SJSA1 (cell line): ENCODE measurements at regions not wholly inside any gene's neighbourhood (a gene's known extent, or its start where the extent isn't known, plus 50 kb on each side); places are given as distances from the start of the nearest gene placed in this dataset.

Source experiments
- DNase-seq, 2 experiments: peaks; one replicate each; pipeline ENCODE4 v3.0.0-alpha.2; 2015 to 2020; ENCODE audit warnings: low spot score in 2 of 2, low read depth in 1 of 2
- H3K27ac ChIP-seq: fragments of 250-450 bp; sonication (Bioruptor Pico); 2 replicates; pipeline ENCODE4 v1.5.1; 2020; ENCODE audit warnings: mild to moderate bottlenecking, moderate library complexity
- H3K27me3 ChIP-seq: fragments of 250-450 bp; sonication (Bioruptor Pico); replicated peaks from 2 replicates; pipeline ENCODE4 v1.5.1; 2020; ENCODE audit warnings: mild to moderate bottlenecking, moderate library complexity
- H3K36me3 ChIP-seq: fragments of 250-450 bp; sonication (Bioruptor Pico); 2 replicates; pipeline ENCODE4 v1.5.1; 2020; ENCODE audit warnings: mild to moderate bottlenecking
- H3K4me1 ChIP-seq: fragments of 250-450 bp; sonication (Bioruptor Pico); replicated peaks from 2 replicates; pipeline ENCODE4 v1.6.1; 2021; ENCODE audit warnings: mild to moderate bottlenecking
- H3K4me3 ChIP-seq: fragments of 250-450 bp; sonication (Bioruptor Pico); 2 replicates; pipeline ENCODE4 v1.5.1; 2020; ENCODE audit warnings: mild to moderate bottlenecking
- H3K9me3 ChIP-seq: fragments of 250-450 bp; sonication (Bioruptor Pico); replicated peaks from 2 replicates; pipeline ENCODE4 v1.5.1; 2020; ENCODE audit warnings: mild to moderate bottlenecking

GRCh38 chr10:24006741-24007140, 202.2 kb upstream of the KIAA1217 start:
- Histone ChIP-seq H3K27ac (no peak overlapping the region), H3K4me3 (no peak overlapping the region), H3K9me3 (no peaks in the 10 kb centered on the region; the same call in 1 of the 2 replicates), H3K27me3 (no peaks in the 10 kb centered on the region), H3K4me1 (no peaks in the 10 kb centered on the region), H3K36me3 (no peaks in the 10 kb centered on the region)
- no peak for DNase-seq

- DNase-seq, result no peak
- H3K9me3 ChIP-seq, result no peaks in the 10 kb centered on the region; the same call in 1 of the 2 replicates
Observed at GRCh38 chr10:24007359-24007758, 201.6 kb upstream of the KIAA1217 start.

DNA sequence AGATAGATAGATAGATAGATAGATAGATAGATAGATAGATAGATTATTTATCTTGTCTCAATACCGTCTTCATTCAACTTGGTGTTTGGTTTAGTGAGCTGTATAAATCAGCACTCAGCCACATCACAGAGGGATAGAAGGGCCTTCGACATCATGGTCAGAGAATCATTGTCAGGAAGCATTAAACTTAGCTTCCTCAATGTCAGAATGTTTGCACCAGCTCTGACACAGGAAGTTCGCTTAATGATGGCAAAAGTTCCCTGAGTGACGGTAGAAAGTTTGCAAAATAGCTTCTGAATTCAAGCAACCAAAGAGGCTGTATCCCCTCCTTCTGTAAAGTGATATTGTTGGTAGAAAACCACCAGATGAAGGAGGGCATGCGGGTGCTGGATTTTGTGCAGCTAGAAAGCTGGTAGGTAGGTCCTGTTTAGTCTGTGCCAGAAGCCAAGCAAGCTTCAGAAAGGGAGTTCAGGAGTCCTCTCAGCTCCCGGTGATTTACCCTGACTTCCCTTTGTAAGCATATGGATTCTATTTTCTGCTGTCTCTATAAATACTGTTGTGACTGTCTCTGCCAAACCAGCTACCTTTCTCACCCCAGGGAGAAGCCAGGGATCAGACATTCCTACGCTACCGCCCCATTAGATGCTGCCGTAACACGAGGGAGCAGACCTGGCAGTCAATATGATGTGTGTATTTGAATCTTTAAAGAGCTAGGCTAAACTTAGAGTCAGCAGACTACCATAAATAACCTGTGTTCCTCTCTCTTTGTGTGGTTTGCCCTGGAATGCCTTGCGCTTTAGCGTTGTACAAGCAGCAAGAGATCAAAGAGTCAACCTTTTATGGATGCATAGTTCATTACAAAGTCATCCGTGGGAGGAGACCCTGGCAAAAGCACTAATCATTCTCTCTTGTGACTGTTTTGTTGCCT, 200.5 kb upstream of the KIAA1217 start:
- Histone ChIP-seq H3K36me3 (no peaks in the 10 kb centered on the region), H3K9me3 (no peaks in the 10 kb centered on the region; the same call in 1 of the 2 replicates), H3K4me3 (no peak overlapping the region), H3K27me3 (no peaks in the 10 kb centered on the region), H3K4me1 (no peaks in the 10 kb centered on the region), H3K27ac (no peak overlapping the region)
- peak in 1 of 2 experiments; percentile 32 for DNase-seq

More at GRCh38 chr10:24007359-24007758, 201.6 kb upstream of the KIAA1217 start:
- Histone ChIP-seq H3K27me3 (no peaks in the 10 kb centered on the region), H3K4me3 (no peak overlapping the region), H3K27ac (no peak overlapping the region), H3K36me3 (no peaks in the 10 kb centered on the region), H3K4me1 (no peaks in the 10 kb centered on the region)

DNA sequence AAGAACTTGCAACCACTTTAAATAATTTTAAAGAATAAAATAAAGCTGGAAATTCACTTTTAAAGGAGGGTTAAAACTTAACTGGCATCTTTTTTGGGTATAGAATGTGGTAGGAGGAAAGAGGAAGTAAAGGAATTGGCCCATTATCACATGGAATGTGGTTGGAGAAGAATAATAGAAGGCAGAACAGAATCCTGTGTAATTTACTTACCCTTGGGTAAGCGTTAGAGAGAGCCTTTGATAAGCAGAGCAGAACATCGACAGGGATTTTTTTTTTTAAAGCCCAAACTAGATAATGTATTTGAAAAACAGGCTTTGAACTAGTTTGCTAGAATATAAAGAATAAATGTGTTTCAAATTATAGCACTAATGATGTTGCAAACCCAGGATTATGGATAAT, 199.8 kb upstream of the KIAA1217 start:
- no peaks in the 10 kb centered on the region; the same call in 1 of the 2 replicates for H3K9me3 ChIP-seq
- no peaks in the 10 kb centered on the region for H3K27me3 ChIP-seq
- H3K4me1 ChIP-seq, result no peaks in the 10 kb centered on the region
- DNase-seq, result peak in 1 of 2 experiments; percentile 5
- no peaks in the 10 kb centered on the region for H3K36me3 ChIP-seq
- H3K4me3 ChIP-seq, result no peak overlapping the region
- H3K27ac ChIP-seq, result no peak overlapping the region

DNA sequence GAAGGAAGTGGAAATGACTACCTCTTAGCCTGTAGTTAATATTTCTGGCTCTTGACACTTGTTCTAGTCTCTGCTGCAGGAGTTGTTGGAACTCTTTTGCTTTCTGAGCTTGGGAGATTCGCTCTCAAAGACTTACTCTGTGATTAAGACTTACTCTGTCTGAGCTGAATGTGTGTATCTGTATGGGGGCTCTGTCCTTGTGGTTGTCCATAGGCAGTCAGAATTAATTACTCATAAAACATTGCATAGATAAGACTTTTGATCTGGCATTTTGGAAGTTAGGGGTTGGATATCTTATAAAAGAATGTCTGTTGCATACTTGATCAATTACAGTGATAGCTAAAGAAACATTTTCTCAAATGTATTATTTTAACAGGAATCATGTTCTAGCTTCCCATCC, 199.2 kb upstream of the KIAA1217 start:
- H3K36me3 ChIP-seq, result no peaks in the 10 kb centered on the region
- H3K27me3 ChIP-seq, result no peaks in the 10 kb centered on the region
- H3K4me3 ChIP-seq, result no peak overlapping the region
- H3K9me3 ChIP-seq, result no peaks in the 10 kb centered on the region; the same call in 1 of the 2 replicates
- H3K4me1 ChIP-seq, result no peaks in the 10 kb centered on the region
- H3K27ac ChIP-seq, result no peak overlapping the region
- DNase-seq, result no peak

- no peaks in the 10 kb centered on the region for H3K4me1 ChIP-seq
- no peaks in the 10 kb centered on the region for H3K27me3 ChIP-seq
- no peak for DNase-seq
- H3K4me3 ChIP-seq, result no peak overlapping the region
- H3K36me3 ChIP-seq, result no peaks in the 10 kb centered on the region
- no peaks in the 10 kb centered on the region for H3K9me3 ChIP-seq
- H3K27ac ChIP-seq, result no peak overlapping the region
Observed at GRCh38 chr10:24010436-24010970, 198.4 kb upstream of the KIAA1217 start.

DNA sequence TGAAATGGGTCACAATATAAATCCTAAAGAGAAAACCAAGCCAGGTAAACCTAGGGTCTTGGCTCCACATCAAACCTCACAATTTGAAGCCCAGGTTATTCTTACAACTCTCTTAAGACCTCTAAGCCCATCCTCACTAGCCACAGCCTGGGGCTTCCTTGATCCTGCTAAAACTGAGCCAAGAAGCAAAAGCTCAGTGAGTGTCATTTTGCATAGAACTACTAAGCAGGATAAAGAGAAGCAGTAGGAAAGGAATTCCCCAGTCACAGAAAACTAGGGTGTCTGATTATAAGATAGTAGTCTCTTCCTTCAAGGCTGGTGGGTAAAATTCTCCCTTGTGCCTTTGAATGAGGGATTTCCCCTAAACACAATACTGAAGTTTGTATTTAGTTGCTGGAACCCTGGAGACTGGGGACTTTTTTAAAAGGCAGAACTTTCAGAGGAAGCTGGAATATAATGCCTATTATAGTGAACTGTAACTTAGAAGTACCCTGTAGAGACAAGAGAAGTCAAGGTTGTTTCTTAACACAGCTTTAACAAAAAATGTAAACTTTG, 196.6 kb upstream of the KIAA1217 start:
- Histone ChIP-seq H3K4me3 (no peak overlapping the region), H3K27me3 (no peaks in the 10 kb centered on the region)
- no peak for DNase-seq

GRCh38 chr10:24027107-24027506, 181.8 kb upstream of the KIAA1217 start:
- H3K27ac ChIP-seq, result no peak overlapping the region
- DNase-seq, result no peak

More for the DNA sequence above, 196.6 kb upstream of the KIAA1217 start:
- no peak overlapping the region for H3K27ac ChIP-seq
- H3K4me1 ChIP-seq, result no peaks in the 10 kb centered on the region
- H3K9me3 ChIP-seq, result no peaks in the 10 kb centered on the region
- no peaks in the 10 kb centered on the region for H3K36me3 ChIP-seq

DNA sequence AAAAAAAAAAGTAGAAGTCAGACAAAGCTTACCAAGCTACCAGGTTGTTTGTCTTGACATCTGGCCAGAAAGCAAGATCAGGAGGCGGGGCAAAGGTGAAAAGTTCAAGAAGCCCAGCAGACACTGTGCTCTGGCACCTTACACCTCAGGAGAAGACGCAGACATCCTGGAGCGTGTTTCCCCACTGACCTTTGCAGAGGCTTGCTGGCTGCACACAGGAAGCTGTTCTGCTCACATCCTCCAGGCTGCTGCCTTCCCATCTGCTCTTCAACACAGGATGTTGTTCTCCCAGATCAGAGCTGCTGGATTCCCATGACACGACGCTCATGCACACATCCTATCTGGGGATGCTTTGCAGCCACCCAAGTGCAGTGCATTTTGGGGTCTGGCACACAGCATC, 174.4 kb upstream of the KIAA1217 start:
- Histone ChIP-seq H3K27ac (no peak overlapping the region), H3K4me3 (no peak overlapping the region), H3K9me3 (no peaks in the 10 kb centered on the region), H3K36me3 (no peaks in the 10 kb centered on the region), H3K27me3 (no peaks in the 10 kb centered on the region), H3K4me1 (no peaks in the 10 kb centered on the region)
- no peak for DNase-seq

More at GRCh38 chr10:24027107-24027506, 181.8 kb upstream of the KIAA1217 start:
- H3K9me3 ChIP-seq, result no peaks in the 10 kb centered on the region
- no peak overlapping the region for H3K4me3 ChIP-seq
- no peaks in the 10 kb centered on the region for H3K4me1 ChIP-seq
- H3K36me3 ChIP-seq, result no peaks in the 10 kb centered on the region
- no peaks in the 10 kb centered on the region for H3K27me3 ChIP-seq

- no peak overlapping the region for H3K4me3 ChIP-seq
- H3K4me1 ChIP-seq, result no peaks in the 10 kb centered on the region
- no peak overlapping the region for H3K27ac ChIP-seq
- no peaks in the 10 kb centered on the region for H3K36me3 ChIP-seq
- H3K27me3 ChIP-seq, result no peaks in the 10 kb centered on the region
- no peak for DNase-seq
- no peaks in the 10 kb centered on the region for H3K9me3 ChIP-seq
Observed at GRCh38 chr10:24035761-24036160, 173.2 kb upstream of the KIAA1217 start.

DNA sequence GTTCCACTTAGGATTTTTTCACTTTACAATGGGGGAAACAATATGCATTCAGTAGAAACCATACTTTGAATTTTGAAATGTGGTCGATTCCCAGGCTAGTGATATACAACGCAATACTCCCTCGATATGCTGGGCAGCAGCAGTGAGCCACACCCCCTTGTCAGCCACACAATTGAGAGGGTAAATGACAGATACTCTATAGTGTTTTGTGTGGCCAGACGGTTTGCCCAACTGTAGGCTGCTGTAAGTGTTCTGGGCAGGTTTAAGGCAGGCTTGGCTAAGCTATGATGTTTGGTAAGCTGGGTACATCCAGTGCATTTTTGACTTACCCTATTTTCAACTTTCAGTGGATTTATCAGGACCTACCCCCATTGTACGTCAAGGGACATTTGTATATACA, 169.6 kb upstream of the KIAA1217 start:
- Histone ChIP-seq H3K27me3 (no peaks in the 10 kb centered on the region), H3K4me3 (no peak overlapping the region), H3K27ac (no peak overlapping the region), H3K4me1 (no peaks in the 10 kb centered on the region), H3K36me3 (no peaks in the 10 kb centered on the region), H3K9me3 (no peaks in the 10 kb centered on the region)
- DNase-seq, result no peak

DNA sequence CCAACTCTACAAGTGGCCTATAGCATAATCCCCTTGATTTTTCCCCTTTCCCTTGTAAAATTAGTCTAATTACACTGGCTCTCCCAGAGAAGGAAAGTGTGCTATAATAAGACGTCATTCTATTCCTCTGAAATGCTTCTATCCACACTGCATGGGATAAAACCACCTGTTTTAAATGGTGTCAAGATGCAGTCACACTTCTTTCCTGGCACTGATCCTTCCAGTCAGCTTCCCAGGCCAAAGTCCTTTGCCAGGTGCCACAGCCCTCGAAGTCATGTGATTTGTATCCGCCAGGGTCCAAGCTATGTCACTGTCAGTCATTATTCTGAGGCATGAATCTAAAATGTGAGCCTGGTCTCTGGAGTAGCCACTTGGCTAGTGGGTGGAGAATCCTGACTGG, 169.0 kb upstream of the KIAA1217 start:
- no peaks in the 10 kb centered on the region for H3K36me3 ChIP-seq
- H3K9me3 ChIP-seq, result no peaks in the 10 kb centered on the region
- no peaks in the 10 kb centered on the region for H3K4me1 ChIP-seq
- H3K4me3 ChIP-seq, result no peak overlapping the region
- no peak overlapping the region for H3K27ac ChIP-seq
- no peak for DNase-seq
- H3K27me3 ChIP-seq, result no peaks in the 10 kb centered on the region

GRCh38 chr10:24041034-24041433, 167.9 kb upstream of the KIAA1217 start:
- H3K27me3 ChIP-seq, result no peaks in the 10 kb centered on the region
- no peaks in the 10 kb centered on the region for H3K4me1 ChIP-seq
- no peak overlapping the region for H3K27ac ChIP-seq
- no peaks in the 10 kb centered on the region for H3K36me3 ChIP-seq
- no peak for DNase-seq
- H3K9me3 ChIP-seq, result no peaks in the 10 kb centered on the region
- H3K4me3 ChIP-seq, result no peak overlapping the region

DNA sequence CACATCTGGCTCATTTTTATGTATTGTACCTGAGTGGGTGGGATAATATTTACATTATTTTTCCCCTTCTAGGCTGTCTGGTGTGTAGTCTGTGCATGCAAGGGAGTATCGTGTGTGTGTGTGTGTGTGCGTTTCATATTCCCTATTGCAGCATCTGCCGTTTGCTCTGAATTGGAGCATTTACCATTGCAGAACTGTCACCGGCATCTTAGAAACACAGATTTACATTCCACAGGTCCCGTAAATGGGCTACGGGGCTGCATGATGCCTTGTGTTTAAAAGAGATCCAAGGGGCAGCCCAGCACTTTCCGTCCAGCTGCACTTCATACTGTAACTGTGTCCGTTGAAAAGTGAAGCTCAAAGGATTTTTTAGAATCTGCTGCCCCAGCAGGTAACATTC, 167.1 kb upstream of the KIAA1217 start:
- Histone ChIP-seq H3K36me3 (no peaks in the 10 kb centered on the region), H3K27ac (no peak overlapping the region), H3K27me3 (no peaks in the 10 kb centered on the region), H3K4me1 (no peaks in the 10 kb centered on the region), H3K9me3 (no peaks in the 10 kb centered on the region), H3K4me3 (no peak overlapping the region)
- no peak for DNase-seq
